ENCODE measurements at regions not wholly inside any gene's neighbourhood (a gene's known extent, or its start where the extent isn't known, plus 50 kb on each side); places are given as distances from the start of the nearest gene placed in this dataset.

- Mint-ChIP-seq H3K27me3 (no peaks in the 10 kb centered on the region), H3K27ac (no peak overlapping the region), H3K9me3 (ENCODE audit: insufficient read depth) (no peaks in the 10 kb centered on the region), H3K4me1 (no peaks in the 10 kb centered on the region), H3K4me3 (no peak overlapping the region)
- Histone ChIP-seq H3K4me3 (ENCODE audit: control extremely low read depth in 1 of 5, extremely low read depth in 1 of 5, insufficient read depth in 1 of 5, low read depth in 2 of 5, low read length in 4 of 5) (no peak overlapping the region), H3K9ac (ENCODE audit: low read length) (no peak overlapping the region), H3K36me3 (replicated peaks in 1 of 2; ENCODE audit: control extremely low read depth in 1 of 2, control insufficient read depth in 1 of 2, extremely low read depth in 1 of 2, insufficient read depth in 2 of 2, low read length in 1 of 2) (no peaks in the 10 kb centered on the region), H2AFZ (ENCODE audit: insufficient read depth, low read depth, low read length, poor library complexity, severe bottlenecking) (no peak overlapping the region), H4K20me1 (ENCODE audit: control insufficient read depth, insufficient read depth, low read length, poor library complexity, severe bottlenecking) (no peaks in the 10 kb centered on the region), H3K79me2 (ENCODE audit: control insufficient read depth, insufficient read depth, low read length) (no peaks in the 10 kb centered on the region), H3K4me2 (replicated peaks; ENCODE audit: low read depth, low read length, poor library complexity, severe bottlenecking) (no peak overlapping the region), H3K27ac (ENCODE audit: low read length in 2 of 2) (no peak overlapping the region), H3K4me1 (ENCODE audit: control insufficient read depth in 2 of 2, insufficient read depth in 2 of 2, low read length in 2 of 2) (no peaks in the 10 kb centered on the region), H3K27me3 (replicated peaks in 1 of 4; ENCODE audit: control extremely low read depth in 1 of 4, control insufficient read depth in 3 of 4, insufficient read depth in 4 of 4, low read length in 3 of 4) (no peaks in the 10 kb centered on the region), H3K9me3 (ENCODE audit: control extremely low read depth in 1 of 3, control insufficient read depth in 2 of 3, insufficient read depth in 1 of 3, low read length in 2 of 3) (peaks cover 0 to 4% (median 0%) of the 10 kb centered on the region in 3 donors)
- ChIA-PET CTCF (no interaction called here), POLR2A (no interaction called here)
- intact Hi-C loops (cut with micrococcal nuclease): no loop called here
- ATAC-seq (ENCODE audit: low read depth): no peak
- no peak for TF ChIP-seq CTCF (IDR thresholded peaks at IDR 0.05)
- no peak for TF ChIP-seq EZH2 (IDR thresholded peaks at IDR 0.05; ENCODE audit: borderline replicate concordance, insufficient read depth, low read depth, low read length, poor library complexity, severe bottlenecking)
- no peak for DNase-seq
- no CpG with 5 or more reads among the region's 3 CpGs for WGBS (ENCODE audit: insufficient coverage)
Measured at GRCh38 chr4:149112109-149112508, 669.9 kb upstream of the NR3C2 start.

GRCh38 chr4:149110481-149110880 lies 668.3 kb upstream of the NR3C2 start:
- no peaks in the 10 kb centered on the region for H3K36me3 ChIP-seq (replicated peaks in 1 of 2; ENCODE audit: control extremely low read depth in 1 of 2, control insufficient read depth in 1 of 2, extremely low read depth in 1 of 2, insufficient read depth in 2 of 2, low read length in 1 of 2)
- no peak overlapping the region for H2AFZ ChIP-seq (ENCODE audit: insufficient read depth, low read depth, low read length, poor library complexity, severe bottlenecking)
- H3K27me3 Mint-ChIP-seq: no peaks in the 10 kb centered on the region
- WGBS (ENCODE audit: insufficient coverage): no CpG with 5 or more reads among the region's 3 CpGs
- H3K79me2 ChIP-seq (ENCODE audit: control insufficient read depth, insufficient read depth, low read length): no peaks in the 10 kb centered on the region
- no peaks in the 10 kb centered on the region for H3K4me1 Mint-ChIP-seq
- H3K4me1 ChIP-seq (ENCODE audit: control insufficient read depth in 2 of 2, insufficient read depth in 2 of 2, low read length in 2 of 2): no peaks in the 10 kb centered on the region
- no peak overlapping the region for H3K4me3 Mint-ChIP-seq
- H3K4me3 ChIP-seq (ENCODE audit: control extremely low read depth in 1 of 5, extremely low read depth in 1 of 5, insufficient read depth in 1 of 5, low read depth in 2 of 5, low read length in 4 of 5): no peak overlapping the region
- no peak for ATAC-seq (ENCODE audit: low read depth)
- H4K20me1 ChIP-seq (ENCODE audit: control insufficient read depth, insufficient read depth, low read length, poor library complexity, severe bottlenecking): no peaks in the 10 kb centered on the region
- intact Hi-C loops (cut with micrococcal nuclease): no loop called here
- no peak overlapping the region for H3K27ac Mint-ChIP-seq
- H3K4me2 ChIP-seq (replicated peaks; ENCODE audit: low read depth, low read length, poor library complexity, severe bottlenecking): no peak overlapping the region
- peaks cover 0 to 4% (median 0%) of the 10 kb centered on the region in 3 donors for H3K9me3 ChIP-seq (ENCODE audit: control extremely low read depth in 1 of 3, control insufficient read depth in 2 of 3, insufficient read depth in 1 of 3, low read length in 2 of 3)
- H3K27me3 ChIP-seq (replicated peaks in 1 of 4; ENCODE audit: control extremely low read depth in 1 of 4, control insufficient read depth in 3 of 4, insufficient read depth in 4 of 4, low read length in 3 of 4): no peaks in the 10 kb centered on the region
- TF ChIP-seq CTCF (IDR thresholded peaks at IDR 0.05) (no peak), EZH2 (IDR thresholded peaks at IDR 0.05; ENCODE audit: borderline replicate concordance, insufficient read depth, low read depth, low read length, poor library complexity, severe bottlenecking) (no peak)
- H3K9ac ChIP-seq (ENCODE audit: low read length): no peak overlapping the region
- ChIA-PET CTCF (no interaction called here), POLR2A (no interaction called here)
- H3K9me3 Mint-ChIP-seq (ENCODE audit: insufficient read depth): peaks cover 2% of the 10 kb centered on the region
- no peak for DNase-seq
- no peak overlapping the region for H3K27ac ChIP-seq (ENCODE audit: low read length in 2 of 2)

All from B cell (primary cell).